ENCODE measurements at regions not wholly inside any gene's neighbourhood (a gene's known extent, or its start where the extent isn't known, plus 50 kb on each side); places are given as distances from the start of the nearest gene placed in this dataset.

DNA sequence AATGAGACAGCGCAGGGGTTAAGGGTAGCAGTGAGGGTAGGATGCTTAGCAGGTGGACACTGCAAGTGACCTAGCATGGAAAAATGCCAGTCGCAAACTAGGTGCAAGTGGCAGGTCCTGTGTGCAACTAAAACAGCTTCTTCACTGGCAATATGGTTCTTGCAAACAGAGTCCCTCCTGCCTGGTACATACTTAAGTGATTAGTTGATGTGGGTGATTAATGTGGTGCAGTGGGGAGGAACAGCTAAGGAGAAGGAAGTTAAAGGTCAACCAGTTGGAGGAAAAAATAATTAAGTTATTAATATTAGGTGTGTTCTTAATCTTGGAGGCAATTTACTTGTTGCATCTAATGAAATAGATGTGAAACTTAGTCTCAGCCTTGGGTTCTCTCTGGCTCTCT lies 121.6 kb upstream of the IGFBP7 start:
- Histone ChIP-seq H3K9me2 (ENCODE audit: insufficient read depth, low read length) (no peaks in the 10 kb centered on the region), H4K20me1 (ENCODE audit: insufficient read depth) (no peaks in the 10 kb centered on the region), H2AFZ (ENCODE audit: low read depth, low read length) (no peak overlapping the region), H3K9ac (ENCODE audit: low read length) (no peak overlapping the region), H3K4me2 (ENCODE audit: low read length) (no peak overlapping the region), H3K9me3 (ENCODE audit: low read length) (no peaks in the 10 kb centered on the region), H3F3A (ENCODE audit: insufficient read depth, low read length, poor library complexity, severe bottlenecking) (no peaks in the 10 kb centered on the region), H3K27me3 (ENCODE audit: insufficient read depth, low read depth, low read length) (no peaks in the 10 kb centered on the region), H3K36me3 (ENCODE audit: insufficient read depth, low read length) (no peaks in the 10 kb centered on the region), H3K79me2 (replicated peaks; ENCODE audit: insufficient read depth, low read length) (no peaks in the 10 kb centered on the region), H3K27ac (ENCODE audit: low read length) (no peak overlapping the region), H3K4me3 (ENCODE audit: low read length) (no peak overlapping the region)
- TF ChIP-seq RAD21 (conservative IDR thresholded peaks at IDR 0.05), result no peak
- no peak for TF ChIP-seq SMC3 (conservative IDR thresholded peaks at IDR 0.05; ENCODE audit: poor library complexity)
- TF ChIP-seq EZH2 (IDR thresholded peaks at IDR 0.05; ENCODE audit: borderline replicate concordance, insufficient read depth, low read length, poor library complexity, severe bottlenecking), result no peak
- TF ChIP-seq EP300 (conservative IDR thresholded peaks at IDR 0.05; ENCODE audit: poor library complexity, severe bottlenecking), result no peak

GRCh38 chr4:57220734-57221133 lies 110.5 kb upstream of the IGFBP7 start:
- Histone ChIP-seq H3K27ac (ENCODE audit: low read length) (no peak overlapping the region), H3F3A (ENCODE audit: insufficient read depth, low read length, poor library complexity, severe bottlenecking) (no peaks in the 10 kb centered on the region), H3K27me3 (ENCODE audit: insufficient read depth, low read depth, low read length) (no peaks in the 10 kb centered on the region), H3K9ac (ENCODE audit: low read length) (no peak overlapping the region), H3K36me3 (ENCODE audit: insufficient read depth, low read length) (no peaks in the 10 kb centered on the region), H3K9me2 (ENCODE audit: insufficient read depth, low read length) (no peaks in the 10 kb centered on the region), H4K20me1 (ENCODE audit: insufficient read depth) (no peaks in the 10 kb centered on the region), H2AFZ (ENCODE audit: low read depth, low read length) (no peak overlapping the region), H3K4me3 (ENCODE audit: low read length) (no peak overlapping the region), H3K79me2 (replicated peaks; ENCODE audit: insufficient read depth, low read length) (no peaks in the 10 kb centered on the region), H3K4me2 (ENCODE audit: low read length) (no peak overlapping the region), H3K9me3 (ENCODE audit: low read length) (no peaks in the 10 kb centered on the region)
- TF ChIP-seq POLR2AphosphoS5 (IDR thresholded peaks at IDR 0.05) (no peak), SMC3 (conservative IDR thresholded peaks at IDR 0.05; ENCODE audit: poor library complexity) (no peak), MXI1 (conservative IDR thresholded peaks at IDR 0.05; ENCODE audit: poor library complexity, severe bottlenecking) (no peak), EZH2 (IDR thresholded peaks at IDR 0.05; ENCODE audit: borderline replicate concordance, insufficient read depth, low read length, poor library complexity, severe bottlenecking) (no peak), TAF1 (IDR thresholded peaks at IDR 0.05; ENCODE audit: low read depth) (no peak), EP300 (conservative IDR thresholded peaks at IDR 0.05; ENCODE audit: poor library complexity, severe bottlenecking) (no peak)
- TF ChIP-seq, protein P1, sequence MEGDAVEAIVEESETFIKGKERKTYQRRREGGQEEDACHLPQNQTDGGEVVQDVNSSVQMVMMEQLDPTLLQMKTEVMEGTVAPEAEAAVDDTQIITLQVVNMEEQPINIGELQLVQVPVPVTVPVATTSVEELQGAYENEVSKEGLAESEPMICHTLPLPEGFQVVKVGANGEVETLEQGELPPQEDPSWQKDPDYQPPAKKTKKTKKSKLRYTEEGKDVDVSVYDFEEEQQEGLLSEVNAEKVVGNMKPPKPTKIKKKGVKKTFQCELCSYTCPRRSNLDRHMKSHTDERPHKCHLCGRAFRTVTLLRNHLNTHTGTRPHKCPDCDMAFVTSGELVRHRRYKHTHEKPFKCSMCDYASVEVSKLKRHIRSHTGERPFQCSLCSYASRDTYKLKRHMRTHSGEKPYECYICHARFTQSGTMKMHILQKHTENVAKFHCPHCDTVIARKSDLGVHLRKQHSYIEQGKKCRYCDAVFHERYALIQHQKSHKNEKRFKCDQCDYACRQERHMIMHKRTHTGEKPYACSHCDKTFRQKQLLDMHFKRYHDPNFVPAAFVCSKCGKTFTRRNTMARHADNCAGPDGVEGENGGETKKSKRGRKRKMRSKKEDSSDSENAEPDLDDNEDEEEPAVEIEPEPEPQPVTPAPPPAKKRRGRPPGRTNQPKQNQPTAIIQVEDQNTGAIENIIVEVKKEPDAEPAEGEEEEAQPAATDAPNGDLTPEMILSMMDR (IDR thresholded peaks at IDR 0.05; ENCODE audit: poor library complexity, severe bottlenecking), result no peak

- no peak for TF ChIP-seq REST (IDR thresholded peaks at IDR 0.05; ENCODE audit: borderline replicate concordance)
- TF ChIP-seq EZH2 (IDR thresholded peaks at IDR 0.05; ENCODE audit: borderline replicate concordance, insufficient read depth, low read length, poor library complexity, severe bottlenecking), result no peak
- TF ChIP-seq RAD21 (conservative IDR thresholded peaks at IDR 0.05), result no peak
- TF ChIP-seq, protein P1 (IDR thresholded peaks at IDR 0.05; ENCODE audit: poor library complexity, severe bottlenecking), result no peak
- no peak for TF ChIP-seq SMC3 (conservative IDR thresholded peaks at IDR 0.05; ENCODE audit: poor library complexity)
- no peak for TF ChIP-seq POLR2AphosphoS5 (IDR thresholded peaks at IDR 0.05)
- no peak for TF ChIP-seq EP300 (conservative IDR thresholded peaks at IDR 0.05; ENCODE audit: poor library complexity, severe bottlenecking)
- TF ChIP-seq MXI1 (conservative IDR thresholded peaks at IDR 0.05; ENCODE audit: poor library complexity, severe bottlenecking), result no peak
- no peak for TF ChIP-seq TAF1 (IDR thresholded peaks at IDR 0.05; ENCODE audit: low read depth)
- no peak overlapping the region for H3K4me3 ChIP-seq (ENCODE audit: low read length)
- H3K9me2 ChIP-seq (ENCODE audit: insufficient read depth, low read length), result no peaks in the 10 kb centered on the region
- H3K79me2 ChIP-seq (replicated peaks; ENCODE audit: insufficient read depth, low read length), result no peaks in the 10 kb centered on the region
- no peak overlapping the region for H2AFZ ChIP-seq (ENCODE audit: low read depth, low read length)
- no peaks in the 10 kb centered on the region for H3K9me3 ChIP-seq (ENCODE audit: low read length)
- H4K20me1 ChIP-seq (ENCODE audit: insufficient read depth), result no peaks in the 10 kb centered on the region
- H3K9ac ChIP-seq (ENCODE audit: low read length), result no peak overlapping the region
- H3K27me3 ChIP-seq (ENCODE audit: insufficient read depth, low read depth, low read length), result no peaks in the 10 kb centered on the region
- no peak overlapping the region for H3K27ac ChIP-seq (ENCODE audit: low read length)
- H3K4me2 ChIP-seq (ENCODE audit: low read length), result no peak overlapping the region
- H3F3A ChIP-seq (ENCODE audit: insufficient read depth, low read length, poor library complexity, severe bottlenecking), result no peaks in the 10 kb centered on the region
- H3K36me3 ChIP-seq (ENCODE audit: insufficient read depth, low read length), result no peaks in the 10 kb centered on the region
These were observed 110.0 kb upstream of the IGFBP7 start for GRCh38 chr4:57220172-57220571.
